ENCODE measurements at regions not wholly inside any gene's neighbourhood (a gene's known extent, or its start where the extent isn't known, plus 50 kb on each side); places are given as distances from the start of the nearest gene placed in this dataset.

DNA sequence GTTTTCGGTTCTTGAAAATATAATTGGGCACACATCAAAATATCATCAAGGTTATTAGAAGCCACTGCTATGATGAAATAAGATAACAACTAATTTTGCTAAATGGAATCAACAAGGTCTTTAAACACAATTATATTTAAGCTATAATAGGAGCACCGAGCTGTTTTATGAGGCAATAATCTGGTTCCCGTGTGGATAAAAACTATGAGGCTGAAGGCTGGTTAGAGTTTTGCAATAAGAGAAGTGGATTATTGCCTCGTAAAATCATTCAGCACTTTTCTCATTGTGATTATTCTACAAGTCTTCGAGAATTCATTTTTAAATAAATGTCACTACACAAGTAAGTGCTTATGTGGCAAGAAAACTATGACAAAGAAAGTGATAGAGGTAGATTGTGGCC, 975.7 kb upstream of the ADGRL2 start:
- Histone ChIP-seq H3K27ac (ENCODE audit: low read depth, low read length, poor library complexity, severe bottlenecking) (no peak overlapping the region), H3K9me2 (ENCODE audit: low read depth, low read length) (no peaks in the 10 kb centered on the region), H3K4me1 (ENCODE audit: insufficient read depth, low read length, severe bottlenecking) (no peaks in the 10 kb centered on the region), H3K36me3 (ENCODE audit: insufficient read depth, low read length) (no peaks in the 10 kb centered on the region), H2AFZ (ENCODE audit: low read length) (no peak overlapping the region), H3K9ac (ENCODE audit: low read length) (no peak overlapping the region), H3K27me3 (ENCODE audit: insufficient read depth, low read length) (no peaks in the 10 kb centered on the region), H3K79me2 (ENCODE audit: insufficient read depth, low read length) (no peaks in the 10 kb centered on the region), H3K4me2 (ENCODE audit: low read length) (no peak overlapping the region), H3K9me3 (ENCODE audit: low read length) (no peaks in the 10 kb centered on the region), H3F3A (ENCODE audit: insufficient read depth, low read length) (no peaks in the 10 kb centered on the region), H4K20me1 (ENCODE audit: insufficient read depth, low read length) (no peaks in the 10 kb centered on the region), H3K4me3 (ENCODE audit: low read depth, low read length, poor library complexity, severe bottlenecking) (no peak overlapping the region)
- TF ChIP-seq, protein P1, sequence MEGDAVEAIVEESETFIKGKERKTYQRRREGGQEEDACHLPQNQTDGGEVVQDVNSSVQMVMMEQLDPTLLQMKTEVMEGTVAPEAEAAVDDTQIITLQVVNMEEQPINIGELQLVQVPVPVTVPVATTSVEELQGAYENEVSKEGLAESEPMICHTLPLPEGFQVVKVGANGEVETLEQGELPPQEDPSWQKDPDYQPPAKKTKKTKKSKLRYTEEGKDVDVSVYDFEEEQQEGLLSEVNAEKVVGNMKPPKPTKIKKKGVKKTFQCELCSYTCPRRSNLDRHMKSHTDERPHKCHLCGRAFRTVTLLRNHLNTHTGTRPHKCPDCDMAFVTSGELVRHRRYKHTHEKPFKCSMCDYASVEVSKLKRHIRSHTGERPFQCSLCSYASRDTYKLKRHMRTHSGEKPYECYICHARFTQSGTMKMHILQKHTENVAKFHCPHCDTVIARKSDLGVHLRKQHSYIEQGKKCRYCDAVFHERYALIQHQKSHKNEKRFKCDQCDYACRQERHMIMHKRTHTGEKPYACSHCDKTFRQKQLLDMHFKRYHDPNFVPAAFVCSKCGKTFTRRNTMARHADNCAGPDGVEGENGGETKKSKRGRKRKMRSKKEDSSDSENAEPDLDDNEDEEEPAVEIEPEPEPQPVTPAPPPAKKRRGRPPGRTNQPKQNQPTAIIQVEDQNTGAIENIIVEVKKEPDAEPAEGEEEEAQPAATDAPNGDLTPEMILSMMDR (IDR thresholded peaks at IDR 0.05; ENCODE audit: low read length), result no peak
- no peak for TF ChIP-seq EZH2 (IDR thresholded peaks at IDR 0.05; ENCODE audit: borderline replicate concordance, low read length)

- Histone ChIP-seq H3F3A (ENCODE audit: insufficient read depth, low read length) (no peaks in the 10 kb centered on the region), H3K4me1 (ENCODE audit: insufficient read depth, low read length, severe bottlenecking) (no peaks in the 10 kb centered on the region)
- TF ChIP-seq, protein P1 (IDR thresholded peaks at IDR 0.05; ENCODE audit: low read length), result no peak
- TF ChIP-seq EZH2 (IDR thresholded peaks at IDR 0.05; ENCODE audit: borderline replicate concordance, low read length), result no peak
Observed at GRCh38 chr1:80818211-80818610, 982.5 kb upstream of the ADGRL2 start.

DNA sequence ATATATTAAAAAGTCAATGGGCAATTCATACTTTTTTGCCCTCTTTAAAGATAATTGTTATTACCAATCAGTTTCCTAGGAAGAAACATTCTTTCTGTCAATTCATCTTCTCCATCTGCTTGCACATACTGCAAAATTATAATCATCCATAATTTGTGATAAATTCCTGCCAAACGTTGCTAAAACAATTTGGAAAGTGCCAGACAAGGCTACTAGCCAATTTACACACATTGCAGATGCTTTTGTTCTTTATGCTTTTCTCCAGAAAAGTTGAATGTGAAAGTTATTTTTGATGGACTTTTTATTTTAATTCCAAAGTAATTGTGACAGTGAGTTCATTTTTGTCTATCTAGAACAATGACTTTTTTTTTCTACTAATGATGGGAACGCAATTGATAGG, 992.8 kb upstream of the ADGRL2 start:
- Histone ChIP-seq H3K9me2 (ENCODE audit: low read depth, low read length) (no peaks in the 10 kb centered on the region), H3K27ac (ENCODE audit: low read depth, low read length, poor library complexity, severe bottlenecking) (no peak overlapping the region), H3K27me3 (ENCODE audit: insufficient read depth, low read length) (no peaks in the 10 kb centered on the region), H4K20me1 (ENCODE audit: insufficient read depth, low read length) (no peaks in the 10 kb centered on the region), H3K4me3 (ENCODE audit: low read depth, low read length, poor library complexity, severe bottlenecking) (no peak overlapping the region), H3K9ac (ENCODE audit: low read length) (no peak overlapping the region), H2AFZ (ENCODE audit: low read length) (no peak overlapping the region), H3K36me3 (ENCODE audit: insufficient read depth, low read length) (no peaks in the 10 kb centered on the region), H3K79me2 (ENCODE audit: insufficient read depth, low read length) (no peaks in the 10 kb centered on the region), H3F3A (ENCODE audit: insufficient read depth, low read length) (no peaks in the 10 kb centered on the region), H3K9me3 (ENCODE audit: low read length) (no peaks in the 10 kb centered on the region), H3K4me1 (ENCODE audit: insufficient read depth, low read length, severe bottlenecking) (no peaks in the 10 kb centered on the region), H3K4me2 (ENCODE audit: low read length) (no peak overlapping the region)
- TF ChIP-seq, protein P1 (IDR thresholded peaks at IDR 0.05; ENCODE audit: low read length), result no peak
- no peak for TF ChIP-seq EZH2 (IDR thresholded peaks at IDR 0.05; ENCODE audit: borderline replicate concordance, low read length)

More at GRCh38 chr1:80818211-80818610, 982.5 kb upstream of the ADGRL2 start:
- Histone ChIP-seq H3K27ac (ENCODE audit: low read depth, low read length, poor library complexity, severe bottlenecking) (no peak overlapping the region), H3K27me3 (ENCODE audit: insufficient read depth, low read length) (no peaks in the 10 kb centered on the region), H2AFZ (ENCODE audit: low read length) (no peak overlapping the region), H3K36me3 (ENCODE audit: insufficient read depth, low read length) (no peaks in the 10 kb centered on the region), H3K4me3 (ENCODE audit: low read depth, low read length, poor library complexity, severe bottlenecking) (no peak overlapping the region), H3K4me2 (ENCODE audit: low read length) (no peak overlapping the region), H3K9ac (ENCODE audit: low read length) (no peak overlapping the region), H3K9me3 (ENCODE audit: low read length) (no peaks in the 10 kb centered on the region), H3K79me2 (ENCODE audit: insufficient read depth, low read length) (no peaks in the 10 kb centered on the region), H4K20me1 (ENCODE audit: insufficient read depth, low read length) (no peaks in the 10 kb centered on the region), H3K9me2 (ENCODE audit: low read depth, low read length) (no peaks in the 10 kb centered on the region)
